NCI-H187 treated with DMSO at 0.1 percent for 48 hours (cell line): ENCODE measurements at regions not wholly inside any gene's neighbourhood (a gene's known extent, or its start where the extent isn't known, plus 50 kb on each side); places are given as distances from the start of the nearest gene placed in this dataset.
"Not testable (repeated sequence)": the region's sequence is repeated elsewhere in the genome, so short reads cannot be mapped to it uniquely, and the experiment has no call there.

Experiments used
- DNase-seq: peaks from one replicate; lab custom pipeline; 2025; lab: John Stamatoyannopoulos, UW

DNA sequence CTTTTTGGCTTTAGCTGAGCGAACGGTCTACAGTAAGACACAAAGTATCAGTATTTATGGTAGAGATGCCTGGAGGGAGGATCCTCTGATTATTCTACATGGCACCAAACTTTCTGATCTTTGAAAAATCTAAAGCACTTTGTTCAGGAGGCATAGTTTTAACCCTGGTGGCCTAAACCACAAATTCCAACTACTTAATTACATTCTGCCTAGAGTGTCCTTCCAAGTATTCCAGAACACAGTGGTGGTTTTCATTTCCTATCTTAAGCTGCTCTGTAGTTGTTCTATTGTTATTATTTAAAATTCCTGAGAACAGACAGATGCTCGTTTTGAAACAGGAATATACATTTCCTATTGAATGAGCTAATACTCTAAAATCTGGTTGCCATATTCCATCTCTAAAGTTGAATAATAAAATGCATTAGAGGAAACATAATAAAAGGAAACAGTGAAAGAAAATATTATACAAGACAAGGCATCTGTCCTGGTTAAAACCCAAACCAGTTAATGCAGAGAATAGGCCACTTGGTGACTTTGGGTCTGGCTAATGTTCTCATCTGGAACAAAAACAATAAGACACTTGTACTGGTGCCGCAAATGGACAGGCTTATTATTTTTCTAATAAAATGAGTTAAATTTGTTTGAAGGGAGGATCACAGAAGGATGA lies 657.4 kb downstream of the SPRY1 start:
- DNase-seq, result no peak

DNA sequence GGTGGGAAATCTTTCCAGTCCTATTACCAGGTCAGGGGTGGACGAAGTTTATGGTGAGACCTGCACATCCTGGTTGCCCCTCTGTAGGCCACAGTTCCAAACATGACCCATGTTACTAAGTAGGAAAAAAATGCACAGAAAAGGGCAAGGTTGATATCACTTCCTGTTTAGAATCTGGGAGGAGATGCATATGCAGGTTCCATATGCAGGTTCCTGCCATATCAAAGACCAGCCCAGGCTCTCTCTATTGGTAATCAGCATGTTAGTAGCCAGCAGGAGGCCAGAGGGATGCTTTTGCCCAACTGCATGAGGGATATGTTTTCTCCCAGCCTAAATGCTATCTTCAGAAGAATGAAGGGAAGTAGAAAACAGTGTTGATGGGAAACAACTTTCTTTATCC lies 657.2 kb downstream of the ANKRD50 start:
- no peak for DNase-seq

DNA sequence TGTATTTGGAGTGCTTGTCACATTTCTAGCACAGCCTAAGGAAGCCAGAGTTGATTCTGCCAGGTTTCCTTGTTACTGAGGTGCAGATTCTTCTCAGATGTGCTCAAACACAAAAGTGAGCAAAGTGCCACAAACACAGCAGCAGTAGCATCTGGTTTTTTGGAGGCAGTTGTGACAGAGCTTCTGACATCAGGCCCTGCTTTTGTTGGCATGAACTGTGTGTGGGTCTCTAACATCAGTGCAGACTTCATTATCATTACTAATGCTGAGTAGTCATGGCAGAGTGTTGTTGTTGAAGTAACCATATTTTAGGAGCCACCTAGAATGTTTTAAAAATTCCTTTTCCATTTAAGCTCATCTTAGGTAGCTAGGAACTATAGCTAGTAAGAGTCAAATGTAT lies 656.6 kb downstream of the ANKRD50 start:
- DNase-seq, result no peak

DNA sequence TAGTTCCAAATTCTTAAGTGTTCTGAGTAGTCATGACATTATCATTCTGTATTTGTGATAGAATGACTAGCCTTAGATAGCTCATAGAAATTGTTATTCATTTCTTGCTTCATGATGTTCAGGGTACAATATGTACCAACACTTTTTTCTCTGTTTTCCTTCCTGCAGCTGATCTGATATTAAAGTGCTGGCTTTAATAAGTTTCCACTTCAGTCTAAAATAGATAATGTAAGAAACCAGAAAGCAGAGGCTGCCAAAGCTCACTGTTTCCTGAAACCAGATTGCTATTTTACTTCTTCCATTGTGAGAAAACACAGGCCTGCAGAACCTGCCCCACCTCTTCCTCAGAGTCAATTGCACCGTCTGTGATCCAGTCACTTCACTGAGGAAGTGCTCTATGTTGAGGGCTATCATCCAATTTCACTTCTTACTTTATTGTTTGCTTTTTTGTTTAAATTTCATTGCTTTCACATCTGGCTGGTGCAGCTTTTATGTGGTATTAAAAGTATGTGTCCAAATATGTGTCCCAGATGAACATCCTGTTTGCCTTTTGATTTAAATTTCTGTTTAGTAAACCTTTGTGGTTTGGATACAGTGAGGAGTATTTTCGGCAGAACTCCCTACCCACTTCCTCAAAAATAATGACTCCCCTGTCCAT lies 652.1 kb downstream of the ANKRD50 start:
- no peak for DNase-seq

DNA sequence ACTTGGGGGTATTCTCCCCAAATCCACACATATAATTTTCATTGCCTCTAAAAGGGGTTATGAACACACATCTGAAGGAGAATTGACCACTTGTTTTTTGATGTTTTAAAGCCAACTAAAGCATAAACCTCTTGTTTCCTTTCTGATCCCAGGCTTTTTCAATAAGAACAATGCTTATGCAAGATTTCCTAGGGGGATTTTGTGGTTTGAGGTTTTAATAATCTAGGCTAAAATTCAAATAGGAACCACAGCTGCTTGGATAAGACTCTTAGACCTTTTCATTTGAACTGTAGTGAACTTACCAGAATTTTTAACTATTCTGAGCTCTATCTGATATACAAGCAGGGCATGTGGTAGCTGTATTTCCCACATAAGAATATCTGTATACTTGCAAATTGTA lies 651.1 kb downstream of the ANKRD50 start:
- DNase-seq, result no peak

DNA sequence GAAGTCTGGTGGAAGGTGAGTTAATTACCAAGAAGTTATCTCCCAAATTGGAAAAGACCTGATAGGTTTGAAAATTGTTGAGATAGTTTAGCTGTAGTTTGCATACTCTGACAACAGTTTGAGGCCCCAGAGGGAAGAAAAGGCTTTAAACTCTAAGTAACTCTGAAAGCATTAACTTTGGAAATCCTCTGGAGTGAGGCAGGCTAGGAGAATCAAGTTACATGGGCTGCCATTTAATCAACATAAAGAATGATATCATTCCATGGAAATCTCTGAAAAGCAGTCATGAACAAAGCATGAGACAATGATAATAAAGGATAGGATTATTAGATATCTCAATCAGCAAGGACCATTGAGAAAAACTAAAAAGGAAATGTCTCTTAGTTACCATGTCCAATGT lies 647.1 kb downstream of the ANKRD50 start:
- no peak for DNase-seq

DNA sequence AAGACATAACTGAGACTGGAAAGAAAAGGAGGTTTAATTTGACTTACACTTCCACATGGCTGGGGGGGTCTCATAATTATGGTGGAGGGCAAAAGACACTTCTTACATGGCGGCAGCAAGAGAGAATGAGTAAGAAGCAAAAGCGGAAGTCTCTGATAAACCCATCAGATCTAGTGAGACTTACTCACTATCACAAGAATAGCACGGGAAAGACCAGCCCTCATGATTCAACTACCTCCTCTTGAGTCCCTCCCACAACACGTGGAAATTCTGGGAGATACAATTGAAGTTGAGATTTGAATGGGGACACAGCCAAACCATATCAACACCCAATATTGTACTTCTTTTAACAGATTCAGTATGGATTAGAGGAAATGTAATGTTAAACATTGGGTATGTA lies 646.6 kb downstream of the ANKRD50 start:
- DNase-seq, result no peak

DNA sequence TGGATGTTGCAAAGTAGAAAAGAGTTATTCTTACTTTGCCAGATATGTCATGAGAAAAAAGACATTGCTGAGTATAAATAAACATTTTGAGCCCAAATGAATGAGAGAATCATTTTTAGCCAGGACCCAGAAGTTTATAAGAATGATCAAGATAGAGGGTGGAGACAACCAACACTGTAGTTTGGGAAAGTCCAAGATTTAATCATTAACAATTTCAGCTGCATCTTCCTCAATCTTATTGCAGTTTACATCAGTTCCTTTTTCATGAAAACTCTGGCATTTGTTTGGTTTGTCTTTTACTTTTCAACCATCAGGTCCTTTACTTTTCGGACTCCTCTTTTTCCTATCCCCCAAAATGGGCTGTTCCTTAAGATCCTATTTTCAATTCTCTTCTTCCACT lies 645.9 kb downstream of the ANKRD50 start:
- DNase-seq, result no peak

DNA sequence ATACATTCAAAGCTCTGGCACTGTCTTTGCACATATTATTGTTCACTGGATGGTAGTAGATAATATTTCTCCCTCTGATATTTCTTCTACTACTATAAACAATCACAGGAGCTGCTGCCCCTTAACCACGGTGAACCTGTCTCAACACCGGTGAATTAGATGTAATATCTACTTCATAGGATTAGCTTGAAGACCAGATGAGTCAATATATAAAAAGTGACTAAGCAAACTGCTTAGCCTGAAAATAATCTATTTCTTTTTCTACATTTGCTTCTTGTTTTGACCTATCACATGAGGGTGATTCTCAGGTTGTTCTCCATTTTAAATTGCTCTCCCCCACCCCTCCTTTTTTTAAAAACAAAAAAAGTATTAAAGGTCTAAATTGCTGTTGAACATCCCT lies 645.5 kb downstream of the ANKRD50 start:
- DNase-seq, result no peak

DNA sequence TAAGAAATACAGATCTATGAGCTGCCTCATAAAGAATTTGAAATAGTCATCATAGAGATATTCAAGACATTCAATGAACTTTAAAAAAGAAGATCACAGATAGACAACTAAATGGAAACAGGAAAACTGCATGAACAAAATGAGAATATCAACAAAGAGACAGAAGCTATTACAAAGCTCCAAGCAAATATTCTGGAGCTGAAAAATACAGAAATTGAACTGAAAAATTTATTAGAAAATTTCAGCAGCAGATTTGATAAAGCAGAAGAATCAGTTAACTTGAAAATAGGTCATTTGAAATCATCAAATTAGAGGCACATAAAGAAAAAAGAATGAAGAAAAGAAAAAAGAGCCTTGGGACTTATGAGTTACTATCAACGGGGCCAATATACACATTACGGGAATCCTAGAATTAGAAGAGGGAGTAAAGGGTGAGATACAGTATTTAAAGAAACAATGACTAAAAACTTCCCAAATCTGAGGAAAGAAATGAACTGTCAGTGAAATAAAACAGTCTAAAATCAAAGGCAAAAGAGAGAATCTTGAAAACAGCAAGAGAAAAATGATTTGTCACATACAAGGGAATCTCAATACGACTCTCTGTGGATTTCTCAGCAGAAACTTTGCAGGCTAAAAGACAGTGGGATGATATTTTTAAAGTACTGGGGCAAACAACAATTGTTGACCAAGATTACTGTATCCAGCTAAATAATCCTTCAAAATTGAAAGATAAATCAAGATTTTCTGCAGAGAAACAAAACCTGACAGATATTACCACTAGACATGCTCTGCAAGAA lies 641.6 kb downstream of the ANKRD50 start:
- DNase-seq, result no peak

DNA sequence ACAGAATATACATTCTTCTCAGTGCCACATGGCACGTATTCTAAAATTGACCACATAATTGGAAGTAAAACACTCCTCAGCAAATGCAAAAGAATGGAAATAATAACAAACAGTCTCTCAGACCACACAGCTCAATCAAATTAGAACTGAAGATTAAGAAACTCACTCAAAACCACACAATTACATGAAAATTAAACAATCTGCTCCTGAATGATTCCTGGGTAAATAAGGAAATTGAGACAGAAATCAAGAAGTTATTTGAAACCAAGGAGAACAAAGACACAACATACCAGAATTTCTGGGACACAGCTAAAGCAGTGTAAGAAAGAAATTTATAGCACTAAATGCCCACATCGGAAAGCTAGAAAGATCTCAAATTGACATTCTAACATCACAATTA lies 637.3 kb downstream of the ANKRD50 start:
- DNase-seq, result not testable (repeated sequence)

DNA sequence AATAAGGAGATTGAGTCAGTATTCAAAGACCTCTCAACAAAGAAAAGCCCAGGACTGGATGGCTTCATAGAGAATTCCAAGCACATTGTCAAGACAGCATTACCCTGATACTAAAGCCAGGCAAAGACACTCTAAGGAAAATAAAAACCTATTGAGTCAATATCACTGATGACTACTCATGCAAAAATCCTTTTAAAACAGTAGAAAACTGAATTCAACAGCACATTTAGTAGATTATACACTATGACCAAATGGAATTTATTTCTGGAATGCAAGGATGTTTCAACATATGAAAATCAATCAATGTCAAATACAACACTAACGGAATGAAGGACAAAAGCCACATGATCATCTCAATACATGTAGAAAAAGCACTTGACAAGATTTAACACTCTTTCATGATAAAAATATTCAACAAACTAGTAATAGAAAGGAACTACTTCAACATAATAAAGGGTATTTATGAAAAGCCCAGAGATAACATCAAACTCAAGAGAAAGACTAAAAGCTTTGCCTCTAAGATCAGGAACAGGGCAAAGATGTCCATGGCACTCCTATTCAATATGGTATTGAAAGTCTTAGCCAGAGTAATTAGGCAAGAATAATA lies 633.3 kb downstream of the ANKRD50 start:
- no peak for DNase-seq

DNA sequence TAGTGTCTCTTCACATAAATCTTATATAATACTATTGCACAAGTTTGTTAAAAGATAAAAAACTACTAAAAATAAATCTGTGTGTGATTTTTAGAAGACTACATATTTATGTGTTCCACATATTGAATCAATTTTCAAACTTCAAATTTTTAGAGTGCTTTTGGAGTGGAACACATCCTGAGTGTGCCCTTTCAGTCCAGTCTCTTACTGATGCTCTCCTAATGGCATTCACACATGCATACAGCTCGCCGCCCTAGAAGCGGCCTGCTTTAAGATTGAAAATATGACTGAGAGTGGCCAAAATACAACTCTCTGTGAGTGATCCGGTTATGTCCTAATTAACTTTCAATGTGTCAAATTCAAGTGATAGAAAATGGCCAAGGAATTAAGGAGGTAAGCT lies 628.8 kb downstream of the ANKRD50 start:
- DNase-seq, result no peak

DNA sequence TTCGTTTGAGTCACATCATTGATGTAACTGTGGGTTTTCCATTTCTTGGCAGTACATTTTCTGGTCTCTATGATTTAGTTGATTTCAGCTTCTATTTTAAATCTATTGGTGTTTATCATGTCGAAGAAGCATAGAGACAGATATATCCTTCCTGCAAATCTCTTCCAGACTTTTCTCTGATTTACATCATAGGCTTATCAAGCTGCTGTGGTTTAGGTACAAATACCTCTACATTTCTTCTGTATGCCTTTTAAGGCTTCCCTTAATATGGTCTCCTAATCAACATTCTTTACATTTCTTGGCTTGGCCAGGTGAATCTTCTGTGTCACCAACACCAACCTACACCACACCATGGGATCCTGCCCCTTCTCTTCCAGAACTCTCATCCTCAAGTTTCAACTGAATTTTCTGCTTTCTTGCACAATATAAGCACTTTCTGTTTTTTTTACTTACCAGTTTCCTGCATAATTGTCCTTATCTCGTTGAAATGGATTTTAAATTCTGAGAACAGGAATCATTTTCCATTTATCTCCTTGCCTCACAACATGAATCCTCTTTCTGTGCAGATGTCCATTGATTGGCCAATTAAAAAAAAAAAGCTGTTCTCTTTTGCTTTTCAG lies 626.9 kb downstream of the ANKRD50 start:
- DNase-seq, result no peak

DNA sequence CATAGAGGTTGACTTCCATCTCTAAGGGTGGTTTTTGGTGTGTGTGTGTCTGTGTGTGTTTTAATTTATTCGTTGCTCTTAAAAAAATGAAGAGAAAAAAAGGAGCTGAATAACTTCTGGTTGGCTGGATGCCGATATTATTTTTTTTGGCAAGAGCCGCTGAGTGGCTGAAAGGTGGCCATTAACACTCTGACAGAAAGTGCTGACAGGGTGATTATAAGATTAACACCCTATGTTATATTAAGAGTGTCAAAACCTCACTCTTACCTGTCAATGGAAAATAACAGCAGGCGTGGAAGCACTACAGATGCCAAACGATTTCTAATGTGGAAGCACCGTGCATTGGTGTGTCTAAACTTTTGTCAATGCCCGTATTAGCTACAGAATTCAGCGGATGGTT lies 622.5 kb downstream of the ANKRD50 start:
- no peak for DNase-seq

DNA sequence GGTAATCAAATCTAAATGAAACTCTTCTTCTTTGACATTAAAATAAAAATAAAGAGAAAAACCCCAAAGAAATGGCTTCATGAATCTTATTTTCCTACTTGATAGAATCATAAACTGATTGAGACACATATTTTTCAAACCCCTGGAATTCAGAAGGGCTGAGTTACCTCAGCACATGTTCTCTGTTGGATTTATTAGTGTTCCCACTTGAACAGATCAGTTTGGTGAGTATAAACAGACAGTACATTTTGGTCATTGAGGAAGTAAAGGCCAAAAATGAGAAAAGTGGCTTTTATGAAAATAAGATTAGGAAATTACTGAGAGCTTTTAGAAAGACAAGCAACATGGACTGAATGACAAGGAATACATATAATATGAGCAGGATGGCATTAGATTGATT lies 620.4 kb downstream of the ANKRD50 start:
- no peak for DNase-seq

DNA sequence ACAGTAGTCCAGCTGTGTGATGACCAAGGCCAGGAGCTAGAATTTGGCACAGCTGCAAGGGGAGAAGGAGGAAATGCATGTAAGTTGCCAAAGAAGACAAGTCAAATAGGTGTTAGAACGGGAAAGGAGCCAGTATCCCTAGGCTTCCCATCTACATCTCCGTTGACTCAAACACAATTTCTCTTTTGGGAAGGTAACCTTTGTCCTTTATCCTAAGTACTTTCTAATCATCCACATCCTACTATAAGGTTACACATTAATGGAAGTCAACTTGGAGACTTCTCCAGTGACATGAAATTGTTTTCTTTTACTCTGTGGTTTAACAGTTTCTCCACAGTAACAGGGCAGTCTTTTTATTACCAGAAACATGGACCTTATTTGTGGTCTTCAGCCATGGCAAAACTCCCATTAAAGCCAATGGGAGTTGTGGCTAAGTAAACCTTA lies 620.0 kb downstream of the ANKRD50 start:
- no peak for DNase-seq

DNA sequence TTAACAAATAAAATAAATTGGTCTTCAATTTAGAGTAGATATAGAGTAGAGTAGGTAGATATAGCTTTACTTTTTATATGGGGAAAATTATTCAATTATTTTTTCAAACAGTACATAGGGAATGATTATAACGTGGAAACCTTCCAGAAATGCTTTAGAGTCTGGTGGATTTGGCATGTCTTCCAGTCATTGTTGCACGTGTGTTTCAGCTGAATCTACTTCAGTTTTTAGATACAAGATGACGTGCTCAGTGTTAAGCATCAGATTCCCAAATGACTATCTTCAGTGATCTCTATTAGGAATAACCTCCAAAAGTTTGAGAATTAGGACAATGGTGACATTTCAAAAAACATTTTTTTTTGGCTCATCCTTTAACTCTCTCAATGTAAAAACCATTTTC lies 616.9 kb downstream of the ANKRD50 start:
- DNase-seq, result no peak

DNA sequence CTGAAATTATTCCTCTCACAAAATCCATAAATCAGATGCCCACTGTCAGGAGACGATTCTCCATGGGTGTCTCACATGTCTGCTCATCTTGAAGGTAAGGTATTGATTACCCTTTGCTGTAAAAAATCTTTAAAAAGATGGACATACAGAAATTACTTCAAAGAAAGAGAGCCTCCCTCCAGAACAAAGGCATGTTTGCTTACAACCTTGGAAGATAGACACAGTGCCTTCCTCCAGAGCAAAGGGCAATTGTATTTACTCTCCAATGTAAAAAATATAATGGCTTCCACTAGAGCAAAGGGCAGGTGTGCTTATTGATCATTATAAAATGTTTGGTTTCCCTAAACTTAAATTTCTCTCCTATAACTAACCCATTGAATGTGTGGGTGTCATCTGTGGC lies 616.2 kb downstream of the ANKRD50 start:
- no peak for DNase-seq

DNA sequence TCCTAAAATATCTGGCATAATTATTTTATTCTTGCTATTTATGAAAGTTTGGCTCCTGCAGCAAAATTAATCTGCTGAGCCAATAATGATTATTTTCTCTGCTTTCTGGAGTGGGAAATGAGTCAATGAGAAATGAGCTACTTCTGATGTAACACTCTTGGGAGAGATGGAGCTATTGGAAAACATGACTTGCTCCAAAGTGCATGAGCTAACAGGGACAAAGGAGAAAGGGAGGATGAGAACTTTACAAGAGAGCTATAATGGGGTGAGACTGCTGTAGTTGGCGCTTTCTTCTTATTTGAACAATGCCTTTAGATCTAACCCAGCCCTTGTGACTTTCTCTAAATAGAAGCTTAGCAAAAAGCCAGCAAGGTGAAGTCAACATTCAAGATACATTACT lies 615.1 kb downstream of the ANKRD50 start:
- no peak for DNase-seq

DNA sequence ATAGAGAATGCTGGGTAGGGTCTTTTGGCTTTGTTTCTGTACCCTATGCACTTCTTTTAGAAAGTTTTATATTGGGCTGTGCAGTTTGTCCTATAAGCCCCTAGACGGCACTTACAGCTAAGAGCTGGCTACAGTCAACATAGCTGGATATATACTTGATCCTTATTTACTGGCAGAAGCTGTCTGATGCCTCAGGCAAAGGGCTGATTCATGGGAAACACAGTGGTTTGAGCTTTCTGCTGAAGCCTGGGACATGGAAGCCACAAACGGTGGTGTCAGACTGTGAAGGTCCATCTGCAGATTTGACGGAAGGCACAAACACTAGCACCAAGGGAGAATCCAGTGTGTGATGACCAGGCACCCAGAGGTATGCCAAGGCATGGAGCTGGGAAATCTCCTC lies 608.4 kb downstream of the ANKRD50 start:
- DNase-seq, result no peak

DNA sequence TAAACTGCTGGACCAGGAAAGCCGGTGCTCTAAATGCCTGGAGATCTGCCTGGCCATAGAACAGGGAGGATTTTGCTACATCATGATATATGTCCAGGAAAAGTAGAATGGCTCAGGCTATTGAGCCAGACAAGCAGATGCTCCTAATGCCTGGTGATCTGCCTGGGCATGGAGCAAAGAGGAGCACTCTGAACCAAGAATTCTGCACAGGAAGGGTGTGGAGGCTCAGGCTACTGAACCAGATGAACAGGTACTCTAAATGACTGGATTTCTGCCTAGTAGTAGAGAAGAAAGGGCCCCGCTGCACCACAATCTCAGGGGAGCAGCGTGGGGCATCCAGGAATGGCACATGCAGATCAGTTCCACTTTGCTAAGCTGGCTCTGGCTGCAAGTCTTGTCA lies 607.9 kb downstream of the ANKRD50 start:
- DNase-seq, result no peak
